GM12801 (cell line): ENCODE measurements at regions not wholly inside any gene's neighbourhood (a gene's known extent, or its start where the extent isn't known, plus 50 kb on each side); places are given as distances from the start of the nearest gene placed in this dataset.

ENCODE experiments used
- TF ChIP-seq, protein P1 (sequence below): IDR thresholded peaks from one replicate; pipeline ENCODE4 v1.5.1; 2011; ENCODE audit warnings: control low read depth; ENCODE audit not compliant: insufficient read length; ENCODE audit errors: extremely low read depth

DNA sequence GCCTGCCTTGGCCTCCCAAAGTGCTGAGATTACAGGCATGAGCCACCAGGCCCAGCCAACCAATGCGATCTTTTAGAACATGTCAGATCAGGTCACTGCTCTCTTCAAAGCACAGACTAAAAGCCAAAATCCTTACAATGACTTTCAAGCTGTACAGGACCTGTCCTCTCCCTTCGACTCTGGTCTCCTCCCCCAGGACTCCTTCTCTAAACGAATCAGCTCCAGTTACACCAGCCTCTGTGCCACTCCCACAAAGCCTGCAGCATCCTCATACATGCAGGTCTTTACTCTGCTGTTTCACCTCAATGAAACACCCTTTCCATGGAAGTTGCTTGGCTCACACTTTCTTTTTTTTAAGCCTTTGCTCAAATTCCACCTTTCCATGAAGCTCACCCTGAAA is 436.0 kb downstream of the METTL4 start:
- TF ChIP-seq, protein P1, sequence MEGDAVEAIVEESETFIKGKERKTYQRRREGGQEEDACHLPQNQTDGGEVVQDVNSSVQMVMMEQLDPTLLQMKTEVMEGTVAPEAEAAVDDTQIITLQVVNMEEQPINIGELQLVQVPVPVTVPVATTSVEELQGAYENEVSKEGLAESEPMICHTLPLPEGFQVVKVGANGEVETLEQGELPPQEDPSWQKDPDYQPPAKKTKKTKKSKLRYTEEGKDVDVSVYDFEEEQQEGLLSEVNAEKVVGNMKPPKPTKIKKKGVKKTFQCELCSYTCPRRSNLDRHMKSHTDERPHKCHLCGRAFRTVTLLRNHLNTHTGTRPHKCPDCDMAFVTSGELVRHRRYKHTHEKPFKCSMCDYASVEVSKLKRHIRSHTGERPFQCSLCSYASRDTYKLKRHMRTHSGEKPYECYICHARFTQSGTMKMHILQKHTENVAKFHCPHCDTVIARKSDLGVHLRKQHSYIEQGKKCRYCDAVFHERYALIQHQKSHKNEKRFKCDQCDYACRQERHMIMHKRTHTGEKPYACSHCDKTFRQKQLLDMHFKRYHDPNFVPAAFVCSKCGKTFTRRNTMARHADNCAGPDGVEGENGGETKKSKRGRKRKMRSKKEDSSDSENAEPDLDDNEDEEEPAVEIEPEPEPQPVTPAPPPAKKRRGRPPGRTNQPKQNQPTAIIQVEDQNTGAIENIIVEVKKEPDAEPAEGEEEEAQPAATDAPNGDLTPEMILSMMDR: no peak

DNA sequence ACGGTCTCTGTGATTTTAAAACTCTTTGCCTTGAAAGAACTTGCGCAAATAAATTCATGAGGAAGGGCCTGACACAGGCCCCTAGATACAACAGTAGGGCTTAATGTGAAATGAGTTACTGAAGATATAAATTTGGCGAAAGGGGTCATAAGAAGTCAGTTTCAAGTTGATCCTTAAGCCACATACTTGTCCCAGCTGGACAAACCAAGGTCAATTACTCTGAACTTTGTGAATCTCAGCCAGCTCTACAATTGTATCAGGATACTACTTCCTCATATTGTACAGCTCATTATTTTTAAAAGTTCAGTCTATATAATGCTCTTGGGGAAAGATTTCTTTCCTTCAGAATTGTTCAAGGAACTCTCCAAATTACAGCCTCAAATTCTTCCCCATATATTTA is 432.8 kb downstream of the METTL4 start:
- TF ChIP-seq, protein P1: no peak

DNA sequence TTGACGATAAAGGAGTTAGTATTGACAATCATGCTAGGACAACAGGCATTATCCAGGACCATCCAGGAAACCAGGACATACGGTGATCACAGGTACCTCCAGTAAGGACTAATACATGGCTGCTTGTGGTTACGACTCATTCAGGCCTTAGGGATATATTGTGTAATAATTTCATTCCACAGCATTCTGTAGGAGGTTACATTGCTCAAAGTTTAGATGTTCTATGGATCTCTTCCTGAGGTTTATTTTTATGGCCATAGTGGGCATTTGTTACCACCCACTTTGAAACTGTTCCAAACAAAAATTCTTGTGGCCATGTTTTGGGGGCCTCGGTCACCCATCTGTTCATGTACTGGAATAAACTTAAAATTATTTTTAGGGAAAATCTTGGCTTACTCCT is 431.6 kb downstream of the METTL4 start:
- TF ChIP-seq, protein P1: no peak

DNA sequence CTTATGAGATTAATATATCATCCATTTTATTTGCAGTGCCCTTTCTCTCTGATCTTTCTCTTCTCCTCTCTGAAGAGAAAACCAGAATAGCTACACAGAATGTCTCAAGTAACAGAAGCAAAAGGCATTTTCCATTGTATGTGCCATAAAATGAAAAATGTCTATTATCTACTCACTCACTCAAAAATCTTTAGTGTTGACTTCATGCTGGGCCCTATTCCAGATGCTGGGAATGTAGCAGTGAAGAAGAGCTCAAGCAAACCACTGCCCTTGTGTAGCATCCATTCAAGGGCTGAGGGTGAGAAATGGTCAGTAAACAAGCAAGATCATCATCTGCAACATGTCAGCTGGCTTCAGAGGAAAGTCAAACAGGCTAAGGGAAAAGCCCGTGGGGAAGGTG is 427.7 kb downstream of the METTL4 start:
- TF ChIP-seq, protein P1: no peak

DNA sequence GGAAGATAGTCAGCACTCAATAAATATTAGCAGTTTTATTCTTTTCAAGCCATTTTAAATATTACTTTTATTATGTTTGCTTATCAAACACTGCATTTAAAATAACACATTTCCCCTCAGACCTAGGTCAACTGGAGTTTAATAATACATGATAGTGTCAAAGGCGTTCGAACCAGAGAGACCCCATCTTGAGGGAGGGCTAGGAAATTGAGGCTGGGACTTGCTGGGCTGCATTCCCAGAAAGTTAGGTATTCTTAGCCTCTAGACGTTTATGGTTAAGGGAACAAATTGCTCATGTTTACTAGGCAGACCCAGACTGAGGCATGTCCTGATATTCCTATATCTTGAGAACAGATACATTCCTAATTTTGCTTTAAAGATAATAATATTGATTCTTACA is 426.5 kb downstream of the METTL4 start:
- TF ChIP-seq, protein P1: no peak

DNA sequence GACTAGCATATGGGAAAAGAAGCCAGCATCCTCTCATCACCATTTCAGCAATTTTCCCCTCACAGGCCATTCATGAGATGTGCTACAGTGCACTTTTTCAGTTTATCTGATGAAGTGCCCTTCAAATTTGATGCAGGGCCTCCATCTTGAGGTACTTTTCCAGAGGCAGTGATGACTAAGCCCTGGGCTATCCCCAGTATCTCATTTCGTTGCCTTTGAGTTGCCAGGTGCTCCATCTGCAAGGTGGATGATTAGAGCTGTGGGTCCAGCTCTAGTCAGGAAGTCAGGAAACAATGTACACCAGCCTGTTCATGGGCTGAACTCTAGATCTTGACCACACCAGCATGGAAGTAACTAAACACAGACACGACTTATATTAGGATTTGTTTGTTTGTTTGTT is 425.2 kb downstream of the METTL4 start:
- TF ChIP-seq, protein P1: no peak

DNA sequence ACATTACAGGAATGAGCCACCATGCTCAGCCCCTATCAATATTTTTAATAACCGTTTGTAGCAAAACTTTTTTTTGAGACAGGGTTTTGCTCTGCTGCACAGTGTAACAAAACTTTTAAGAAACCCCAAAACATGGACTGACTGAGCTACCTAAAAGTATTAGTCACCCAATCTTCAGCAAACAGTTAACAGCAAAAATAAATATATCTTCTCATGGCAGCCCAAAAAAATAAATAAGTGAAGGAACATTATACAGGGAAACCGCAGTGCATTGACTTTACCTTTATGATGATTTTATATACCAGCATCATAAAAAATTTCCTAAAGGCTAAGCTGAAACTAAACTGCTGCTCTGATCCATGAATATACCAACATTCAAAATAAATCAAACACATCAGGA is 424.6 kb downstream of the METTL4 start:
- TF ChIP-seq, protein P1: no peak

DNA sequence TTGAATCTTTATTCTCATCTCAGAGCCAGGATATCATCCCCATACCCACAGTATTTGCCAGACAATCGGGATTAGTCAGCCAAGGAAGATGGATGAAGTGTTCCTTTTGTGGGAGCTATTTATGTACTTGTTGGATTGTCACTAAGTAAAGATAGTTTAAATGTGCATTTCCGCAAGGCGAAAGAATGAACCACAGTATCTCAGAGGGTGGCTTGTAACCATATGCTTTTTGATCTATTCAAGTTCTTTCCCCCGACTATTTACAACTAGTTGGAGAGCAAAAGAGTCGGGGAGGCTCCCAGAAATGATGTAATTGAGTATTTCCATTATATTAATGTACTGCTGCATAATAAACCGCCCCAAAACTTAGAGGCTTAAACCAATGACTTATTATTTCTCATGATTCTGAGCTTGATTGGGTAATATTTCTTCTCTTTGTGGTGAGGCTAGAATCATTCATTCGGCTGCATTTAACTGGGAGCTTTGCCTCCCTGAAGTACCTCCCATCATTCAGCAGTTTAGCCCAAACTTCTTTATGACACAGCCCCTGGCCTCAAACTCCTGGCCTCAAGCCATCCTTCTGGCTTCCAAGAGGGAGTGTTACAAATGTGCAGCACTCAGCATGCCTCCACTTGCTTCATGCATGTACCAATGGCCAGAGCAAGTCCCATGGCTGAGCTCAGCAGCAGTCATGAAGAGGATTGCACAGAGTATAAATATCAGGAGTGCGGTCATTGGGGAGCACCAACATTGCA is 423.7 kb downstream of the METTL4 start:
- TF ChIP-seq, protein P1: no peak
